Keratinocyte (primary cell): ENCODE measurements at regions not wholly inside any gene's neighbourhood (a gene's known extent, or its start where the extent isn't known, plus 50 kb on each side); places are given as distances from the start of the nearest gene placed in this dataset.

Source experiments
- EZH2 ChIP-seq: IDR thresholded peaks from one replicate; pipeline ENCODE4 v1.6.1; 2012; ENCODE audit warnings: inconsistent platforms, mild to moderate bottlenecking, low read length, moderate library complexity
- TF ChIP-seq, protein P1 (sequence below), 3 experiments: IDR thresholded peaks in 1 of 3; conservative IDR thresholded peaks in 1 of 3; optimal IDR thresholded peaks in 1 of 3; 2 replicates in 2 of 3; 3 replicates in 1 of 3; pipeline versions ENCODE3 to v1.5.1; 2011; ENCODE audit warnings: low read length in 3 of 3, mild to moderate bottlenecking in 3 of 3, moderate library complexity in 2 of 3, control low read depth in 1 of 3, inconsistent platforms in 1 of 3; ENCODE audit not compliant: insufficient read depth in 2 of 3; ENCODE audit errors: extremely low read depth in 1 of 3

DNA sequence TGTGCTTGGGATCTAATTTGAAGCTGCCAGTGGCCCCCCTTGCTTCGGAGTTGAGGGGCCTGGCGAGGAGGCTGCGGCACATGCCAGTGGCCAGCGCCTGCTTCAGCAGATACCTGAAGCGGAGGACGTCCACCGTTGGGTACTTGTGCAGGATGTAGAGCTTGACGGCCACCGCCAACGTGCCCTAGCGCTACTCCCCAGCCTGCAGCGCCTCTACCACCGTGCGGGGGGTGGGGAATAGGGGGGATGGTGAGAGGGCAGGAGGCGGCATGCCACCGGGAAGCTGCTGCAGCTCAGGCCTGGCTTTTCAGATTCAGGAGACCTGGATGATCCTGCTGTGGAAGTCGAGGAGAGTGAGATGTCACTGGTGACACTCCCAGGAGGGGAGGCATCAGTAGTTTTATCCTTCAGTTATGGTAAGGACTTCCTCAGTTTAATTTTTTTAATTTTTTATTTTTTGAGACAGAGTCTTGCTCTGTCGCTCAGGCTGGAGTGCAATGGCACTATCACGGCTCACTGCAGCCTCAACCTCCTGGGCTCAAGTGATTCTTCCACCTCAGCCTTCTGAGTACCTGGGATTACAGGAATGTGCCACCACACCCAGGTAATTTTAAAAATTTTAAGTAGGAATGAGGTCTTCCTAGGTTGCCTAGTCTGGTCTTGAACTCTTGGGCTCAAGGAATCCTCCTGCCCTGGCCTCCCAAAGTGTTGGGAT, 150.6 kb upstream of the FRMD4B start:
- TF ChIP-seq, protein P1, sequence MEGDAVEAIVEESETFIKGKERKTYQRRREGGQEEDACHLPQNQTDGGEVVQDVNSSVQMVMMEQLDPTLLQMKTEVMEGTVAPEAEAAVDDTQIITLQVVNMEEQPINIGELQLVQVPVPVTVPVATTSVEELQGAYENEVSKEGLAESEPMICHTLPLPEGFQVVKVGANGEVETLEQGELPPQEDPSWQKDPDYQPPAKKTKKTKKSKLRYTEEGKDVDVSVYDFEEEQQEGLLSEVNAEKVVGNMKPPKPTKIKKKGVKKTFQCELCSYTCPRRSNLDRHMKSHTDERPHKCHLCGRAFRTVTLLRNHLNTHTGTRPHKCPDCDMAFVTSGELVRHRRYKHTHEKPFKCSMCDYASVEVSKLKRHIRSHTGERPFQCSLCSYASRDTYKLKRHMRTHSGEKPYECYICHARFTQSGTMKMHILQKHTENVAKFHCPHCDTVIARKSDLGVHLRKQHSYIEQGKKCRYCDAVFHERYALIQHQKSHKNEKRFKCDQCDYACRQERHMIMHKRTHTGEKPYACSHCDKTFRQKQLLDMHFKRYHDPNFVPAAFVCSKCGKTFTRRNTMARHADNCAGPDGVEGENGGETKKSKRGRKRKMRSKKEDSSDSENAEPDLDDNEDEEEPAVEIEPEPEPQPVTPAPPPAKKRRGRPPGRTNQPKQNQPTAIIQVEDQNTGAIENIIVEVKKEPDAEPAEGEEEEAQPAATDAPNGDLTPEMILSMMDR (optimal IDR thresholded peaks at IDR 0.05 in 1 of 3, IDR thresholded peaks at IDR 0.05 in 1 of 3, conservative IDR thresholded peaks at IDR 0.05 in 1 of 3; ENCODE audit: extremely low read depth in 1 of 3, insufficient read depth in 2 of 3, low read length in 3 of 3) = no peak
- no peak for TF ChIP-seq EZH2
